Kidney (tissue), 10 donors: ENCODE measurements at regions not wholly inside any gene's neighbourhood (a gene's known extent, or its start where the extent isn't known, plus 50 kb on each side); places are given as distances from the start of the nearest gene placed in this dataset.
"Not testable (repeated sequence)": the region's sequence is repeated elsewhere in the genome, so short reads cannot be mapped to it uniquely, and the experiment has no call there.

Experiments used
- DNase-seq, 5 donors: peaks; one replicate each; pipeline ENCODE4 v3.0.0-alpha.2; 2013 to 2020
- FAIRE-seq: peaks from 2 replicates; lab custom pipeline; 2012; peaks lifted over from hg19 to GRCh38; lab: Jason Lieb, UNC
- H3K27ac ChIP-seq, 2 donors: one replicate each; pipeline ENCODE4 v1.7.0; 2013; ENCODE audit warnings: low read depth in 2 of 2, low read length in 2 of 2, inconsistent platforms in 1 of 2
- H3K27me3 ChIP-seq: one replicate; pipeline ENCODE4 v1.7.1; 2013; ENCODE audit warnings: low read length, inconsistent platforms; ENCODE audit not compliant: control insufficient read depth, insufficient read depth
- H3K36me3 ChIP-seq, 3 donors: one replicate each; pipeline versions ENCODE4 v1.7.0 to v1.7.1; 2013; ENCODE audit warnings: low read length in 3 of 3, control low read depth in 1 of 3, inconsistent platforms in 1 of 3; ENCODE audit not compliant: insufficient read depth in 3 of 3, control insufficient read depth in 2 of 3
- H3K4me1 ChIP-seq, 3 donors: one replicate each; pipeline versions ENCODE4 v1.7.0 to v1.7.1; 2013; ENCODE audit warnings: low read length in 3 of 3, inconsistent platforms in 1 of 3, low read depth in 1 of 3; ENCODE audit not compliant: control insufficient read depth in 2 of 3, insufficient read depth in 2 of 3
- H3K4me3 ChIP-seq, 3 donors: one replicate each; pipeline versions ENCODE4 v1.7.0 to v1.8.1; 2013; ENCODE audit warnings: low read length in 3 of 3, control low read depth in 1 of 3, inconsistent platforms in 1 of 3
- H3K9ac ChIP-seq, 3 donors: one replicate each; pipeline versions ENCODE4 v1.7.0 to v1.7.1; 2013; ENCODE audit warnings: low read length in 3 of 3, control low read depth in 1 of 3, inconsistent platforms in 1 of 3
- H3K9me3 ChIP-seq, 3 donors: one replicate each; pipeline versions ENCODE4 v1.7.0 to v1.7.1; 2013; ENCODE audit warnings: low read length in 3 of 3, control low read depth in 1 of 3, inconsistent platforms in 1 of 3; ENCODE audit not compliant: control insufficient read depth in 2 of 3, insufficient read depth in 1 of 3
- intact Hi-C: fragments of 100-400 bp; cut with DNase I; formaldehyde crosslinking; loops from one replicate; pipeline ENCODE4 v1.11.1; 2022
- donor health status: control.
- donor health status: control.
- donor health status: DM: yes; HTN: yes; CAD: no.
- donor health status: Normal renal cell carcinoma (clear cell type).

- DNase-seq, H3K4me3 ChIP-seq, intact Hi-C loops, H3K4me1 ChIP-seq, H3K36me3 ChIP-seq, H3K9ac ChIP-seq, H3K27me3 ChIP-seq, H3K9me3 ChIP-seq, H3K27ac ChIP-seq, FAIRE-seq: not testable (repeated sequence)
Measured at GRCh38 chr9:43127026-43127775, 943.7 kb downstream of the SPATA31A6 start.

- H3K36me3 ChIP-seq, DNase-seq, H3K27me3 ChIP-seq, H3K27ac ChIP-seq, intact Hi-C loops, H3K9me3 ChIP-seq, H3K9ac ChIP-seq, FAIRE-seq, H3K4me1 ChIP-seq, H3K4me3 ChIP-seq: not testable (repeated sequence)
Measured at GRCh38 chr9:43127949-43128348, 944.5 kb downstream of the SPATA31A6 start.

GRCh38 chr9:43130744-43131171 lies 947.3 kb downstream of the SPATA31A6 start:
- intact Hi-C loops, H3K9me3 ChIP-seq, H3K27me3 ChIP-seq, DNase-seq, H3K36me3 ChIP-seq, H3K4me1 ChIP-seq, FAIRE-seq, H3K4me3 ChIP-seq, H3K27ac ChIP-seq, H3K9ac ChIP-seq: not testable (repeated sequence)

- intact Hi-C loops, H3K9ac ChIP-seq, H3K27ac ChIP-seq, DNase-seq, FAIRE-seq, H3K9me3 ChIP-seq, H3K4me3 ChIP-seq, H3K27me3 ChIP-seq, H3K4me1 ChIP-seq, H3K36me3 ChIP-seq: not testable (repeated sequence)
Measured at GRCh38 chr9:43135440-43135839, 952.0 kb downstream of the SPATA31A6 start.

GRCh38 chr9:43138909-43139308 lies 955.5 kb downstream of the SPATA31A6 start:
- H3K4me3 ChIP-seq, H3K9ac ChIP-seq, H3K27ac ChIP-seq, DNase-seq, FAIRE-seq, H3K36me3 ChIP-seq, intact Hi-C loops, H3K4me1 ChIP-seq, H3K27me3 ChIP-seq, H3K9me3 ChIP-seq: not testable (repeated sequence)

GRCh38 chr9:43139349-43139748 lies 955.9 kb downstream of the SPATA31A6 start:
- intact Hi-C loops, H3K27ac ChIP-seq: not testable (repeated sequence)

GRCh38 chr9:43139878-43140608 lies 956.6 kb downstream of the SPATA31A6 start:
- H3K27ac ChIP-seq, H3K9ac ChIP-seq, FAIRE-seq, H3K9me3 ChIP-seq, H3K4me3 ChIP-seq, H3K4me1 ChIP-seq, intact Hi-C loops, H3K27me3 ChIP-seq, H3K36me3 ChIP-seq: not testable (repeated sequence)
- peak in 1 of 5 donors; percentile 20 for DNase-seq

More at GRCh38 chr9:43139349-43139748, 955.9 kb downstream of the SPATA31A6 start:
- not testable (repeated sequence) for DNase-seq, H3K9ac ChIP-seq, H3K36me3 ChIP-seq, H3K9me3 ChIP-seq, H3K4me1 ChIP-seq, H3K4me3 ChIP-seq, H3K27me3 ChIP-seq, FAIRE-seq
